HCT116 (cell line): ENCODE measurements at regions not wholly inside any gene's neighbourhood (a gene's known extent, or its start where the extent isn't known, plus 50 kb on each side); places are given as distances from the start of the nearest gene placed in this dataset.

Source experiments
- CEBPB ChIP-seq: IDR thresholded peaks from 2 replicates; pipeline ENCODE4 v1.6.1; 2012; ENCODE audit warnings: low read depth
- CTCF ChIP-seq, 3 experiments: fragments of 200-600 bp in 1 of 3; sonication (generic) in 1 of 3; IDR thresholded peaks in 2 of 3; conservative IDR thresholded peaks in 1 of 3; 2 replicates each; pipeline ENCODE4 v1.5.1; 2012 to 2017; ENCODE audit warnings: low read depth in 2 of 3, low read length in 2 of 3, antibody characterized with exemption in 1 of 3, borderline replicate concordance in 1 of 3, control low read depth in 1 of 3, mild to moderate bottlenecking in 1 of 3, mixed read lengths in 1 of 3, mixed run types in 1 of 3, moderate library complexity in 1 of 3; ENCODE audit not compliant: insufficient read depth in 1 of 3
- POLR2AphosphoS5 ChIP-seq: IDR thresholded peaks from 2 replicates; pipeline ENCODE4 v1.6.1; 2011; ENCODE audit warnings: mild to moderate bottlenecking, low read depth, low read length, moderate library complexity
- RAD21 ChIP-seq: IDR thresholded peaks from 2 replicates; pipeline ENCODE4 v1.6.1; 2012; ENCODE audit warnings: low read depth, mild to moderate bottlenecking
- REST ChIP-seq: IDR thresholded peaks from 2 replicates; pipeline ENCODE4 v1.6.1; 2012; ENCODE audit warnings: low read depth
- YY1 ChIP-seq: IDR thresholded peaks from 2 replicates; pipeline ENCODE4 v1.6.1; 2011; ENCODE audit warnings: low read length, low read depth, moderate library complexity, mild to moderate bottlenecking; ENCODE audit not compliant: insufficient replicate concordance; ENCODE audit errors: extremely low read depth
- ZNF274 ChIP-seq: fragments of 200-500 bp; sonication (Bioruptor generic); IDR thresholded peaks from 2 replicates; pipeline ENCODE4 v1.6.1; 2014; ENCODE audit warnings: mild to moderate bottlenecking, low read depth, low read length, inconsistent platforms
- TF ChIP-seq, protein P1 (sequence below): IDR thresholded peaks from 2 replicates; pipeline ENCODE4 v1.6.1; 2012
- TF ChIP-seq, protein P2 (sequence below): IDR thresholded peaks from 2 replicates; pipeline ENCODE4 v1.6.1; 2012

DNA sequence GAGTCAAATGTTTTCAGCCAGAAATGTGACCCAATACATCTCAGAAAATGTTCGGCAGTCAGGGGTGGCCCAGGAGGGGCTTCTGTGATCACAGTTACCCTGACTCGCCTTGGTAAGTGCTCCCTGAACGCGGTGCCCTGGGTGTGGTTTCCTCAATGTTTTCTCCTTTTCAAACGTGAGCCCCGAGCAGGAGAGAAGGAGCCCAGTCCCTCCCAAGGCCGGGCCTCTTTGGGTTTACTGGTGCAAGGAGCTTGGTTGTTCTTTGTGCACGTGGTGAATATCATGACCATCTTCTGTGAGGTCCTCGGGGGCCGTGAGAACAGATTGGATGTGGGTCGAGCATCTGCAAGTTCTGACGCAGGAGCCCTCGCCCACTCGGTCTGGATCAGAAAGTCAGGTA, 55.8 kb upstream of the VIPR2 start:
- TF ChIP-seq, protein P1, sequence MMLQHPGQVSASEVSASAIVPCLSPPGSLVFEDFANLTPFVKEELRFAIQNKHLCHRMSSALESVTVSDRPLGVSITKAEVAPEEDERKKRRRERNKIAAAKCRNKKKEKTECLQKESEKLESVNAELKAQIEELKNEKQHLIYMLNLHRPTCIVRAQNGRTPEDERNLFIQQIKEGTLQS: no peak
- TF ChIP-seq ZNF274: no peak
- no peak for TF ChIP-seq YY1
- TF ChIP-seq, protein P2, sequence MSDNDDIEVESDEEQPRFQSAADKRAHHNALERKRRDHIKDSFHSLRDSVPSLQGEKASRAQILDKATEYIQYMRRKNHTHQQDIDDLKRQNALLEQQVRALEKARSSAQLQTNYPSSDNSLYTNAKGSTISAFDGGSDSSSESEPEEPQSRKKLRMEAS: no peak
- no peak for TF ChIP-seq POLR2AphosphoS5
- no peak for TF ChIP-seq CTCF (IDR thresholded peaks at IDR 0.05 in 2 of 3, conservative IDR thresholded peaks at IDR 0.05 in 1 of 3; ENCODE audit: borderline replicate concordance in 1 of 3, insufficient read depth in 1 of 3, low read depth in 2 of 3, low read length in 2 of 3)
- TF ChIP-seq CEBPB: no peak
- TF ChIP-seq REST: no peak
- TF ChIP-seq RAD21: no peak
